Sigmoid colon (tissue), 6 donors: ENCODE measurements at regions not wholly inside any gene's neighbourhood (a gene's known extent, or its start where the extent isn't known, plus 50 kb on each side); places are given as distances from the start of the nearest gene placed in this dataset.

Experiments used
- DNase-seq: peaks from one replicate; pipeline ENCODE4 v3.0.0-alpha.2; 2019
- H3K27ac ChIP-seq, 4 donors: fragments of 200-600 bp; sonication (generic); one replicate each; pipeline ENCODE4 v1.5.1; 2016 to 2019; ENCODE audit warnings: mild to moderate bottlenecking in 1 of 4
- H3K27me3 ChIP-seq, 3 donors: fragments of 200-600 bp; sonication (generic); one replicate each; pipeline ENCODE4 v1.5.1; 2019; ENCODE audit warnings: mild to moderate bottlenecking in 1 of 3
- H3K36me3 ChIP-seq, 4 donors: fragments of 200-600 bp; sonication (generic); one replicate each; pipeline ENCODE4 v1.5.1; 2016 to 2019
- H3K4me1 ChIP-seq, 4 donors: fragments of 200-600 bp; sonication (generic); one replicate each; pipeline ENCODE4 v1.5.1; 2017 to 2019
- H3K4me3 ChIP-seq, 4 donors: fragments of 200-600 bp; sonication (generic); one replicate each; pipeline ENCODE4 v1.5.1; 2017 to 2019; ENCODE audit warnings: mild to moderate bottlenecking in 2 of 4, moderate library complexity in 1 of 4
- H3K9me3 ChIP-seq, 4 donors: fragments of 200-600 bp in 3 of 4; sonication (generic) in 3 of 4; one replicate each; pipeline versions ENCODE4 v1.5.1 to v1.6.1; 2013 to 2019
- CTCF ChIP-seq, 4 experiments: fragments of 450-650 bp in 3 of 4; fragments of 200-600 bp in 1 of 4; IDR thresholded peaks; one replicate each; pipeline ENCODE4 v1.5.1; 2016 to 2019; ENCODE audit warnings: antibody characterized with exemption in 4 of 4, mild to moderate bottlenecking in 3 of 4, moderate library complexity in 2 of 4
- EP300 ChIP-seq, 4 donors: sonication (generic); formaldehyde crosslinking; IDR thresholded peaks; one replicate each; pipeline ENCODE4 v1.6.1; 2017; ENCODE audit warnings: antibody characterized with exemption in 4 of 4
- POLR2A ChIP-seq, 2 donors: fragments of 450-650 bp; IDR thresholded peaks; one replicate each; pipeline ENCODE4 v1.6.1; 2016; ENCODE audit warnings: antibody characterized with exemption in 2 of 2, mild to moderate bottlenecking in 2 of 2, moderate library complexity in 2 of 2
- POLR2AphosphoS5 ChIP-seq, 4 donors: sonication (generic); formaldehyde crosslinking; IDR thresholded peaks; one replicate each; pipeline ENCODE4 v1.6.1; 2017; ENCODE audit warnings: antibody characterized with exemption in 4 of 4
- WGBS, 2 donors: extraction: QIAGEN DNeasy Blood & Tissue Kit; methylation state at CpG; one replicate each; pipeline ENCODE4 v1.1.7; 2013; 5-methylcytosine and 5-hydroxymethylcytosine counted together
- intact Hi-C: fragments of 100-400 bp; cut with DNase I; formaldehyde crosslinking; loops from one replicate; pipeline ENCODE4 v1.15.1; 2023
- donor health status: healthy with polysubstance abuse.
- donor health status: healthy.

DNA sequence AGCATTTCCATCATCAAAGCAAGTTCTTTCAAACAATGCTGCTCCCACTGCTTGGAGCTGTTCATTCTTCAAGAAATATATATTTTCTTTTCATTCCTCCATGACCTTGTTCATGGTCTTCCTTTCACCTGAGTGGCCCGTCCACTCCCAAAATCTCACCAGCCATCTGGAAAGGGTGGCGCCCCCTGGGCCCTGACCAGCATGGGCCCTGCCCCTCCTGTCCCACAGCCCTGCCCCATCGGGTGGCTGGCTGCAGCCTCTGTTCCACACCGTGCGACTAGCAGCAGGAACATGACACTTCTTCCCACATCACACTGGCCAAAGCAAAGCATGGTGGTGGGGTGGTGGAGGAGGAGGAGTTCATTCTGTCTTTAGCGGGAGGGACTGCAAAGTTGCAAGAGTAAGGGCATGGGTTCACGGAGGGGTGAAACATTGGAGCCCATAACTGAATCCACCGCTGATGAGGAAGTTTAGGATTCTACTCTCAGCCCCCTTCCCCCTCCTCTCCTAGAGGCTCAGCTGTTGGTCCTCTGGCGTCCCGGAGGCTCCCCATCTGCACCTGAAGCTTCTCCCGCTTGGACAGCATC lies 195.2 kb upstream of the SLC24A3 start:
- DNase-seq = no peak
- Histone ChIP-seq H3K27me3 (no peaks in the 10 kb centered on the region), H3K4me1 (peaks cover 0 to 20% (median 13%) of the 10 kb centered on the region in 4 donors), H3K4me3 (no peak overlapping the region), H3K27ac (no peak overlapping the region), H3K9me3 (no peaks in the 10 kb centered on the region), H3K36me3 (no peaks in the 10 kb centered on the region)
- intact Hi-C loops = no loop called here
- no peak for TF ChIP-seq EP300 (IDR thresholded peaks at IDR 0.05)
- TF ChIP-seq CTCF (IDR thresholded peaks at IDR 0.05) = no peak
- no peak for TF ChIP-seq POLR2AphosphoS5 (IDR thresholded peaks at IDR 0.05)
- no peak for TF ChIP-seq POLR2A (IDR thresholded peaks at IDR 0.05)
- WGBS, 2 donors = 94 to 95% methylated on average over 11 of the region's 11 CpGs

DNA sequence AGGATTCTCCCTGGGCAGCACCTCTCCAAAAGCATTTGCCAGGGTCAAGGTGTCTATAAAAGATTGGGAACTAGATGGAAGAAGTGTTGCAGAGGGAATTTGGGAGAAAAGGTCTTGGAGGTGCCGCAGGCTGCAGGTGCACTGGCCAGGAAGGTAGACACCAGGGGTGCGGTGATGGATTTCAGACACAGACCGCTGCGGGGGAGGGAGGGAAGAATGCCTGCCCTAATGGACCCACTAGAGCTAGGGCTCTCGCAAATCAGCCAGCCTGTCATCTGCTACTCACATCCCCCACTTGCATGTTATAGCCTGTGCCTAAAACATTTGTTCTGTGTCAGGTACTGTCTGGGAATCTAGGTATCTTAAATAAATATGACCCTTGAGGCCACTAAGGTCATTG lies 193.6 kb upstream of the SLC24A3 start:
- intact Hi-C loops = no loop called here
- H3K27me3 ChIP-seq = no peaks in the 10 kb centered on the region
- 91 to 93% methylated on average over 5 of the region's 5 CpGs for WGBS, 2 donors
- no peaks in the 10 kb centered on the region for H3K36me3 ChIP-seq
- TF ChIP-seq POLR2AphosphoS5 (IDR thresholded peaks at IDR 0.05) (no peak), POLR2A (IDR thresholded peaks at IDR 0.05) (no peak), CTCF (IDR thresholded peaks at IDR 0.05) (no peak), EP300 (IDR thresholded peaks at IDR 0.05) (no peak)
- no peak for DNase-seq
- H3K27ac ChIP-seq = no peak overlapping the region
- no peak overlapping the region for H3K4me3 ChIP-seq
- H3K4me1 ChIP-seq = peaks cover 0 to 7% (median 3%) of the 10 kb centered on the region in 4 donors
- no peaks in the 10 kb centered on the region for H3K9me3 ChIP-seq

GRCh38 chr20:19019734-19020364 lies 192.6 kb upstream of the SLC24A3 start:
- no peak for DNase-seq
- WGBS, 2 donors = 93 to 95% methylated on average over 5 of the region's 5 CpGs
- Histone ChIP-seq H3K9me3 (no peaks in the 10 kb centered on the region), H3K36me3 (no peaks in the 10 kb centered on the region), H3K4me1 (peaks cover 0 to 7% (median 3%) of the 10 kb centered on the region in 4 donors), H3K27me3 (no peaks in the 10 kb centered on the region), H3K27ac (no peak overlapping the region), H3K4me3 (no peak overlapping the region)
- intact Hi-C loops = no loop called here
- no peak for TF ChIP-seq POLR2AphosphoS5 (IDR thresholded peaks at IDR 0.05)
- TF ChIP-seq CTCF (IDR thresholded peaks at IDR 0.05) = no peak

- no peak for DNase-seq
- Histone ChIP-seq H3K36me3 (no peaks in the 10 kb centered on the region), H3K4me3 (no peak overlapping the region), H3K27ac (no peak overlapping the region), H3K4me1 (peaks cover 0 to 14% (median 12%) of the 10 kb centered on the region in 4 donors), H3K27me3 (no peaks in the 10 kb centered on the region), H3K9me3 (no peaks in the 10 kb centered on the region)
- WGBS, 2 donors = 74 to 83% methylated on average over 7 of the region's 7 CpGs
- intact Hi-C loops = no loop called here
- TF ChIP-seq EP300 (IDR thresholded peaks at IDR 0.05) (no peak), CTCF (IDR thresholded peaks at IDR 0.05) (no peak), POLR2AphosphoS5 (IDR thresholded peaks at IDR 0.05) (no peak), POLR2A (IDR thresholded peaks at IDR 0.05) (no peak)
These were observed 190.9 kb upstream of the SLC24A3 start for GRCh38 chr20:19021406-19022117.
